Endothelial cell (in vitro differentiated cells): ENCODE measurements at regions not wholly inside any gene's neighbourhood (a gene's known extent, or its start where the extent isn't known, plus 50 kb on each side); places are given as distances from the start of the nearest gene placed in this dataset.

Experiments used
- DNase-seq: peaks from one replicate; pipeline ENCODE4 v3.0.0; 2021; ENCODE audit warnings: low spot score
- H3K27ac Mint-ChIP-seq: one replicate; pipeline ENCODE4 v1.8.0; 2021; ENCODE audit warnings: mixed read lengths, inconsistent platforms; ENCODE audit not compliant: unreplicated experiment
- H3K27me3 Mint-ChIP-seq: one replicate; pipeline ENCODE4 v1.8.0; 2021; ENCODE audit warnings: mild to moderate bottlenecking, moderate library complexity, mixed read lengths, inconsistent platforms; ENCODE audit not compliant: unreplicated experiment
- H3K36me3 Mint-ChIP-seq: one replicate; pipeline ENCODE4 v1.8.0; 2021; ENCODE audit warnings: mild to moderate bottlenecking, low read depth, mixed read lengths, inconsistent platforms; ENCODE audit not compliant: unreplicated experiment
- H3K4me1 Mint-ChIP-seq: one replicate; pipeline ENCODE4 v1.8.0; 2021; ENCODE audit warnings: mild to moderate bottlenecking, mixed read lengths, inconsistent platforms; ENCODE audit not compliant: unreplicated experiment
- H3K4me3 Mint-ChIP-seq: one replicate; pipeline ENCODE4 v1.8.0; 2021; ENCODE audit warnings: mild to moderate bottlenecking, mixed read lengths, inconsistent platforms; ENCODE audit not compliant: unreplicated experiment
- H3K9me3 Mint-ChIP-seq: one replicate; pipeline ENCODE4 v1.8.0; 2021; ENCODE audit warnings: mixed read lengths, inconsistent platforms; ENCODE audit not compliant: unreplicated experiment
- CTCF ChIP-seq: fragments of 200-600 bp; sonication (generic); IDR thresholded peaks from one replicate; pipeline ENCODE4 v1.5.0; 2021; ENCODE audit warnings: antibody characterized with exemption; ENCODE audit not compliant: unreplicated experiment

- TF ChIP-seq CTCF: no peak
- DNase-seq: no peak
- Mint-ChIP-seq H3K9me3 (no peaks in the 10 kb centered on the region), H3K27ac (no peak overlapping the region), H3K4me3 (no peak overlapping the region), H3K27me3 (no peaks in the 10 kb centered on the region), H3K4me1 (no peaks in the 10 kb centered on the region), H3K36me3 (no peaks in the 10 kb centered on the region)
Measured at GRCh38 chr5:125786021-125786420, 637.2 kb upstream of the GRAMD2B start.

GRCh38 chr5:125793470-125793869, 629.7 kb upstream of the GRAMD2B start:
- Mint-ChIP-seq H3K27me3 (no peaks in the 10 kb centered on the region), H3K27ac (no peak overlapping the region), H3K4me1 (no peaks in the 10 kb centered on the region), H3K4me3 (no peak overlapping the region), H3K9me3 (no peaks in the 10 kb centered on the region), H3K36me3 (no peaks in the 10 kb centered on the region)
- no peak for TF ChIP-seq CTCF
- DNase-seq: no peak

GRCh38 chr5:125794922-125795321, 628.3 kb upstream of the GRAMD2B start:
- H3K9me3 Mint-ChIP-seq: no peaks in the 10 kb centered on the region
- DNase-seq: no peak

GRCh38 chr5:125798307-125798706, 624.9 kb upstream of the GRAMD2B start:
- Mint-ChIP-seq H3K27ac (no peak overlapping the region), H3K36me3 (no peaks in the 10 kb centered on the region), H3K4me1 (peaks cover 5% of the 10 kb centered on the region), H3K9me3 (no peaks in the 10 kb centered on the region), H3K4me3 (no peak overlapping the region), H3K27me3 (no peaks in the 10 kb centered on the region)
- no peak for TF ChIP-seq CTCF
- DNase-seq: peak; percentile 5

More at GRCh38 chr5:125794922-125795321, 628.3 kb upstream of the GRAMD2B start:
- no peak overlapping the region for H3K27ac Mint-ChIP-seq
- H3K36me3 Mint-ChIP-seq: no peaks in the 10 kb centered on the region
- H3K4me3 Mint-ChIP-seq: no peak overlapping the region
- no peaks in the 10 kb centered on the region for H3K4me1 Mint-ChIP-seq
- H3K27me3 Mint-ChIP-seq: no peaks in the 10 kb centered on the region
- TF ChIP-seq CTCF: no peak

GRCh38 chr5:125812651-125813050, 610.6 kb upstream of the GRAMD2B start:
- Mint-ChIP-seq H3K27ac (no peak overlapping the region), H3K27me3 (no peaks in the 10 kb centered on the region), H3K4me3 (no peak overlapping the region), H3K4me1 (peaks cover 8% of the 10 kb centered on the region), H3K9me3 (no peaks in the 10 kb centered on the region), H3K36me3 (no peaks in the 10 kb centered on the region)
- no peak for DNase-seq
- TF ChIP-seq CTCF: no peak
